Fibroblast of skin of scalp (primary cell): ENCODE measurements at regions not wholly inside any gene's neighbourhood (a gene's known extent, or its start where the extent isn't known, plus 50 kb on each side); places are given as distances from the start of the nearest gene placed in this dataset.

ENCODE experiments used
- DNase-seq: peaks from one replicate; pipeline ENCODE4 v3.0.0-alpha.2; 2013

DNA sequence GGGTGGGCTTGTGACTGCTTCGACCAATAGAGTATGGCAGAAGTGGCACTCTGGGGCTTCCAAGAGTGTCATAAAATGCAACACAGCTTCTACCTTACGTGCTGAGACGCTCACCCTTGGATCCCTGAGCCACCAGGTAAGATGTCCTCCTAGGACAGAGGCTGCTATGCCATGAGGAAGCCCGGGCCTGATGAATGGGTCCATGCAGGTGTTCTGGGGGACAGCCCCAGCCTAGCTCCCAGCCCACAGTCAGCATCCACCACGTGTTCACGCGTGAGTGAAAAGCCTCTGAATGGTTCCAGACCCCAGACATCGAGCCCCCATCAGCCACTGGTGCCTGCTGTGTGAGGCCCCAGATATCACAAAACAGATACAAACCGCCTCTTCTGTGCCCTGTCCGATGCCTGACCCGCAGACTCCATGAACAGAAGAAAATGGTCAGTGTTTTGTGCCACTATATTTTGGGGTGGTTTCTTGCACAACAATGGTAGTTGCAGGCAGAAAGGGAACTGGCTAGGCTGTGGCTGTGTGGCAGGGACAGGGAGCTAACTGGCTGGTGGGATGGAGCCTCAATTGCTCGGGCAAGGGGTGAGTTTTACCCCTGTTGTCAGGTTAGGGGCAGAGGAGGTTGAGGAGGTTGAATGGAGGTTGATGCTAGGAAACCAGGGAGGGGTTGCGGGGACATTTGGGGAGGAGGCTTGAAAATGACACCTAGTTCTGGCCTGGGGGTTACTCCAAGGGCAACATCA is 92.2 kb downstream of the LINGO1 start:
- no peak for DNase-seq

DNA sequence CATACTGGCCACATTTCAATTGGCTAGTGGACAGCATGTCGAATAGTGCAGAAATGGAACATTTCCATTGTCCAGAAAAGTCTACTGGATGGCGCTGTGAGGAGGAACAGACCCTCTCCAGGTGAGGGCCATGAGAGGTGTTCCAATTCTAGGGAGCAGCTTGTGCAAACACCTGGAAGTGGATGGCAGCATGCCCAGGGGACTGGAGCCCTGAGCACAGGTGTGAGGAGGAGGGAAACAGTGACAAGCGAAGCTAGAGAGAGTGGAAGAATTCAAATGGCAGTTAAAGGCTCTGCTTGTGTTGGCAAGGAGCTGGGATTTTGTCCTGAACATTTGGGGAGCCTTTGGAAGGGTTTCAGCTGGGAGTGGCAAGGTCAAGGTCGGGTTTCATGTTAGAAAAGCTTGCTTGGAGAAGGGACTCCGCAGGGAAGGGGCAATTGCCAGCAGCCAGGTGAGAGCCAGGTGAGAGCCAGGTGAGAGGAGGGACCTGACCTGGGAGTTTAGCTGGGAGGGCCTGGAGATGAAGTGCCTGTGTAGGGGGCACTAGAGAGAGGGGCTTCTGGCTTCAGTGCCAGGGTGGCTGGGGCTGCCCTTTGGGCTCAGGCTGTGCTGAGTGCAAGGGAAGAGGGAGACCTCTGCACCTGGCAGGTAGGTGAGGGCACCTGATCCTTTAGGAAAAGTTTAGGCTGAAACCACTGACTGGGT is 93.8 kb downstream of the LINGO1 start:
- DNase-seq, result no peak

DNA sequence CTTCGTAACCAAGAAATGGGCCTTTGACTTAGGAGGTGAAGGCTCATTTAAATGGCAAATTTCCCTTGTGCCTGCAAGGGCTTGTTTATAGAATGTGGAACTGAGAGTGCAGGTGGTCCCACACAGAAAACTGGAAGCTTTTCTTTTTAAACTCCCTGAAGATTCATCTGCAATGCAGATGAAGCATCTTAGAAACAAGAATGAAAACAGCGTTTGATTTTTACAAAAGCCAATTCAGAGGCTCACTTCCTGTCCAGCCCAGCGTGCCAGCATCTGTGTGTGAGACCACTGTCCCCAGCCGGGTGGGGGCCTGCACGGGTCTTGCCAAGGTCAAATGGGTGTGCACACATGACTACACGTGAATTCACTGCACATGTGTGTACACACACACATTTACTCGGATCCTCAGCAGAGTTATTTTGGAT is 94.7 kb downstream of the LINGO1 start:
- no peak for DNase-seq

DNA sequence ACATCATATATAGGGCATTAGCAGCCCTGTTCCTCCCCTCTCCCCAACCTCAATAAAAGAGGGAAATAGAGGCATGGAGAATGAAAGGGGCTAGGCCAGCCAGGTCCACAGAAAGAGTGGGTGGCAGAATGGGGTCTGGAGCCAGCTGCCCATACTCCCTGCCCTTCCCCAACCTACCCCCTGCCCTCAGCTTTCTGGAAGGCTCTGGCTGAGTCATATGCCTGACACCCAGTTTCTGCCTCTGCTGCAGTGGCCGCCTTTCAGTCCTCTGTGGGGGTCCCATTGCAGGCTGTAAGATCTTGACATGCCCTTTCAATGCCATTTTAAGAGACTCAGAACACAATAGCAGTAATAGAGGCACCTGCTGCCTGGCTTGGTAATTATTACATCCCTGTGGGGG is 95.7 kb downstream of the LINGO1 start:
- no peak for DNase-seq

DNA sequence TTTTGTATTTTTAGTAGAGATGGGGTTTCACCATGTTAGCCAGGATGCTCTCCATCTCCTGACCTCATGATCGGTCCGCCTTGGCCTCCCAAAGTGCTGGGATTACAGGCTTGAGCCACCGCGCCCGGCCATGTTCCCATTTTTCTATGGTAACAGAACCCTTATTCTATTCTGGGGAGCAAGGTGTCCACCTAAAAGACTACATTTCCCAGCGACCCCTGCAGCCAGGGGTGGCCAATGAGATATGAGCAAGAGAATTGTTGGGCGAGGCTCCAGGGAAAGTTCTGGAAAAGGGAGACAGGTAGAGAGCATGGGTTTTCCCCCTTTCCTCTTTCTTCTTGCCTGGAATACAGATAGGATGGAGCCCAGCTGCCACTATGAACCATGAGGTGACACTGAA is 96.9 kb downstream of the LINGO1 start:
- DNase-seq, result no peak
